Mesenchymal stem cell (in vitro differentiated cells and primary cell): ENCODE measurements at regions not wholly inside any gene's neighbourhood (a gene's known extent, or its start where the extent isn't known, plus 50 kb on each side); places are given as distances from the start of the nearest gene placed in this dataset.
"Not testable (repeated sequence)": the region's sequence is repeated elsewhere in the genome, so short reads cannot be mapped to it uniquely, and the experiment has no call there.

Experiments used
- DNase-seq: peaks from one replicate; pipeline ENCODE4 v3.0.0-alpha.2; 2013
- H2AFZ ChIP-seq: one replicate; pipeline ENCODE4 v1.6.1; 2013; ENCODE audit warnings: low read depth, mild to moderate bottlenecking, control low read depth, inconsistent platforms, low read length, moderate library complexity
- H2AK5ac ChIP-seq: 2 replicates; pipeline ENCODE4 v1.6.1; 2013; ENCODE audit warnings: low read length, moderate library complexity, mild to moderate bottlenecking, inconsistent platforms; ENCODE audit not compliant: severe bottlenecking
- H2BK120ac ChIP-seq: one replicate; pipeline ENCODE4 v1.6.1; 2013; ENCODE audit warnings: low read depth, mild to moderate bottlenecking, inconsistent platforms, low read length, moderate library complexity
- H2BK12ac ChIP-seq, 2 experiments: one replicate each; pipeline ENCODE4 v1.6.1; 2013; ENCODE audit warnings: inconsistent platforms in 2 of 2, low read length in 2 of 2, mild to moderate bottlenecking in 2 of 2, moderate library complexity in 2 of 2, control low read depth in 1 of 2
- H2BK15ac ChIP-seq: one replicate; pipeline ENCODE4 v1.6.1; 2013; ENCODE audit warnings: mild to moderate bottlenecking, low read depth, inconsistent platforms; ENCODE audit not compliant: poor library complexity, severe bottlenecking
- H2BK5ac ChIP-seq: 2 replicates; pipeline ENCODE4 v1.6.1; 2013; ENCODE audit warnings: low read depth, mild to moderate bottlenecking, low read length, control low read depth, inconsistent platforms; ENCODE audit not compliant: poor library complexity, severe bottlenecking
- H3K14ac ChIP-seq, 2 experiments: one replicate each; pipeline ENCODE4 v1.6.1; 2013; ENCODE audit warnings: inconsistent platforms in 2 of 2, low read length in 2 of 2, control low read depth in 1 of 2, mild to moderate bottlenecking in 1 of 2, moderate library complexity in 1 of 2
- H3K18ac ChIP-seq, 2 experiments: one replicate each; pipeline ENCODE4 v1.6.1; 2013; ENCODE audit warnings: inconsistent platforms in 2 of 2, low read length in 2 of 2, control low read depth in 1 of 2, low read depth in 1 of 2, mild to moderate bottlenecking in 1 of 2
- H3K23ac ChIP-seq, 2 experiments: one replicate each; pipeline ENCODE4 v1.6.1; 2013; ENCODE audit warnings: inconsistent platforms in 2 of 2, low read length in 2 of 2, mild to moderate bottlenecking in 2 of 2, moderate library complexity in 2 of 2, control low read depth in 1 of 2
- H3K27ac ChIP-seq: 2 replicates; pipeline ENCODE4 v1.5.1; 2013; ENCODE audit warnings: mild to moderate bottlenecking, moderate library complexity, low read length, control low read depth, inconsistent platforms; ENCODE audit not compliant: poor library complexity, severe bottlenecking
- H3K27me3 ChIP-seq, 2 experiments: 2 replicates each; pipeline versions ENCODE4 v1.6.1 to v1.7.0; 2013; ENCODE audit warnings: low read length in 2 of 2, mild to moderate bottlenecking in 2 of 2, moderate library complexity in 2 of 2, control low read depth in 1 of 2, inconsistent platforms in 1 of 2; ENCODE audit not compliant: control insufficient read depth in 1 of 2, insufficient read depth in 1 of 2
- H3K36me3 ChIP-seq, 2 experiments: 2 replicates each; pipeline versions ENCODE4 v1.6.1 to v1.7.0; 2013; ENCODE audit warnings: low read length in 2 of 2, control low read depth in 1 of 2, inconsistent platforms in 1 of 2, low read depth in 1 of 2, mild to moderate bottlenecking in 1 of 2; ENCODE audit not compliant: insufficient read depth in 2 of 2, control insufficient read depth in 1 of 2
- H3K4ac ChIP-seq, 2 experiments: one replicate each; pipeline ENCODE4 v1.6.1; 2013; ENCODE audit warnings: inconsistent platforms in 2 of 2, low read length in 2 of 2, mild to moderate bottlenecking in 2 of 2, moderate library complexity in 2 of 2, control low read depth in 1 of 2, low read depth in 1 of 2
- H3K4me1 ChIP-seq: 2 replicates; pipeline ENCODE4 v1.6.1; 2013; ENCODE audit warnings: low read depth, low read length, control low read depth; ENCODE audit not compliant: control insufficient read depth, insufficient read depth
- H3K4me2 ChIP-seq: 2 replicates; pipeline ENCODE4 v1.6.1; 2013; ENCODE audit warnings: low read length, mild to moderate bottlenecking, inconsistent platforms; ENCODE audit not compliant: poor library complexity, severe bottlenecking
- H3K4me3 ChIP-seq, 2 experiments: 2 replicates each; pipeline versions ENCODE4 v1.5.1 to v1.7.0; 2013; ENCODE audit warnings: low read length in 2 of 2, mild to moderate bottlenecking in 2 of 2, control low read depth in 1 of 2, low read depth in 1 of 2; ENCODE audit not compliant: insufficient read depth in 1 of 2
- H3K79me1 ChIP-seq: replicated peaks from 2 replicates; pipeline ENCODE4 v1.6.1; 2013; ENCODE audit warnings: mild to moderate bottlenecking, control low read depth, low read length, inconsistent platforms; ENCODE audit not compliant: poor library complexity, severe bottlenecking
- H3K9ac ChIP-seq: 2 replicates; pipeline ENCODE4 v1.7.0; 2013; ENCODE audit warnings: mild to moderate bottlenecking, low read length, moderate library complexity
- H3K9me3 ChIP-seq: 2 replicates; pipeline ENCODE4 v1.7.0; 2013; ENCODE audit warnings: mild to moderate bottlenecking, low read length; ENCODE audit not compliant: control insufficient read depth
- H4K8ac ChIP-seq: one replicate; pipeline ENCODE4 v1.6.1; 2013; ENCODE audit warnings: inconsistent platforms, mild to moderate bottlenecking, low read length, moderate library complexity
- H4K91ac ChIP-seq: one replicate; pipeline ENCODE4 v1.6.1; 2013; ENCODE audit warnings: mild to moderate bottlenecking, low read length, inconsistent platforms
- WGBS: methylation state at CpG from one replicate; pipeline ENCODE4 v1.1.7; 2013; ENCODE audit warnings: mixed read lengths; 5-methylcytosine and 5-hydroxymethylcytosine counted together

DNA sequence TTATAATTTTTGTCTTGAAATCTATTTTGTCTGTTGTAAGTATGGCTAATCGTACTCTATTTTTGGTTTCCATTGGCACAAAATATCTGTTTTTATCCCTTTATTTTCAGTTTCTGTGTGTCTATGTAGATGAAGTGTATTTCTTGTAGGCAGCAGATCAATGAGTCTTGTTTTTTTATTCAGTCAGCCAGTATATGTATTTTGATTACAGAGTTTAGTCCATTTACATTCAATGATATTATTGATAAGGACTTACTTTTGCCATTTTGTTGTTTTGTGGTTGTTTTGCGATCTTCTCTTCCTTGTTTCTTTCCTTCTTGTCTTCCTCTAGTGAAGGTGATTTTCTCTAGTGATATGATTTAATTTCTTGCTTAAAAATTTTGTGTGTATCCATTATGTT lies 336.3 kb upstream of the SPRY2 start:
- no peak for DNase-seq
- Histone ChIP-seq H2BK12ac (no peak overlapping the region), H3K9ac (no peak overlapping the region), H3K36me3 (no peaks in the 10 kb centered on the region), H3K4ac (no peak overlapping the region), H2BK15ac (no peak overlapping the region), H4K8ac (no peak overlapping the region), H3K14ac (no peak overlapping the region), H2AFZ (no peak overlapping the region), H2AK5ac (no peak overlapping the region), H3K18ac (no peak overlapping the region), H3K23ac (no peak overlapping the region), H3K9me3 (peaks cover 38% of the 10 kb centered on the region), H2BK120ac (no peak overlapping the region), H3K4me1 (no peaks in the 10 kb centered on the region), H2BK5ac (no peak overlapping the region), H3K4me2 (no peak overlapping the region), H3K27ac (no peak overlapping the region), H3K27me3 (no peaks in the 10 kb centered on the region), H4K91ac (no peak overlapping the region), H3K79me1 (no peaks in the 10 kb centered on the region), H3K4me3 (no peak overlapping the region)
- WGBS: 80% methylated on average over 1 of the region's 2 CpGs

DNA sequence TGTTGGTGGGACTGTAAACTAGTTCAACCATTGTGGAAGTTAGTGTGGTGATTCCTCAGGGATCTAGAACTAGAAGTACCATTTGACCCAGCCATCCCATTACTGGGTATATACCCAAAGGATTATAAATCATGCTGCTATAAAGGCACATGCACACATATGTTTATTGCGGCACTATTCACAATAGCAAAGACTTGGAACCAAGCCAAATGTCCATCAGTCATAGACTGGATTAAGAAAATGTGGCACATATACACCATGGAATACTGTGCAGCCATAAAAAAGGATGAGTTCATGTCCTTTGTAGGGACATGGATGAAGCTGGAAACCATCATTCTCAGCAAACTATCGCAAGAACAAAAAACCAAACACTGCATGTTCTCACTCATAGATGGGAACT lies 334.5 kb upstream of the SPRY2 start:
- H3K9ac ChIP-seq, H4K91ac ChIP-seq, H2AK5ac ChIP-seq, H2BK120ac ChIP-seq, H3K18ac ChIP-seq, H3K27ac ChIP-seq, H4K8ac ChIP-seq, H2BK5ac ChIP-seq, H3K4ac ChIP-seq, H2AFZ ChIP-seq, H2BK15ac ChIP-seq, H2BK12ac ChIP-seq, H3K27me3 ChIP-seq, DNase-seq, H3K14ac ChIP-seq, H3K79me1 ChIP-seq, H3K4me1 ChIP-seq, H3K4me3 ChIP-seq, H3K4me2 ChIP-seq, H3K23ac ChIP-seq, H3K36me3 ChIP-seq: not testable (repeated sequence)
- H3K9me3 ChIP-seq: peaks cover 45% of the 10 kb centered on the region
- no CpG with 5 or more reads among the region's 2 CpGs for WGBS

DNA sequence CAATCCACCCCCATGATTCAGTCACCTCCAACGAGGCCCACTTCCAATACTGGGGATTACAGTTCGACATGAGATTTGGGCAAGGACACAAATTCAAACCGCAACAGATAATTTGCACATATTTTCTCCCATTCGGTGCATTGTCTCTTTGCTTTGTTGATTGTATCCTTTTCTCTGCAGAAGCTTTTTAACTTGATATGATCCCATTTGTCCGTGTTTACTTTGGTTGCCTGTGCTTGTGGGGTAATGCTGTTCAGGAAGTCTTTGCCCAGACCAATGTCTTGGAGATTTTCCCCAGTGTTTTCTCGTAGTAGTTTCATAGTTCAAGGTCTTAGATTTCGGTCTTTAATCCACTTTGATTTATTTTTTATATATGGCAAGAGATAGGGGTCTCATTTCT lies 330.8 kb upstream of the SPRY2 start:
- Histone ChIP-seq H2AFZ (no peak overlapping the region), H4K91ac (no peak overlapping the region), H3K18ac (no peak overlapping the region), H3K9ac (no peak overlapping the region), H2BK15ac (no peak overlapping the region), H3K79me1 (no peaks in the 10 kb centered on the region), H3K36me3 (no peaks in the 10 kb centered on the region), H3K27ac (no peak overlapping the region), H2BK5ac (no peak overlapping the region), H3K4ac (no peak overlapping the region), H2BK12ac (no peak overlapping the region), H3K4me1 (no peaks in the 10 kb centered on the region), H3K4me3 (no peak overlapping the region), H3K14ac (no peak overlapping the region), H3K9me3 (peaks cover 22% of the 10 kb centered on the region), H4K8ac (no peak overlapping the region), H3K23ac (no peak overlapping the region), H3K27me3 (no peaks in the 10 kb centered on the region), H3K4me2 (no peak overlapping the region), H2AK5ac (no peak overlapping the region), H2BK120ac (no peak overlapping the region)
- DNase-seq: no peak
- WGBS: 81% methylated on average over 6 of the region's 7 CpGs

DNA sequence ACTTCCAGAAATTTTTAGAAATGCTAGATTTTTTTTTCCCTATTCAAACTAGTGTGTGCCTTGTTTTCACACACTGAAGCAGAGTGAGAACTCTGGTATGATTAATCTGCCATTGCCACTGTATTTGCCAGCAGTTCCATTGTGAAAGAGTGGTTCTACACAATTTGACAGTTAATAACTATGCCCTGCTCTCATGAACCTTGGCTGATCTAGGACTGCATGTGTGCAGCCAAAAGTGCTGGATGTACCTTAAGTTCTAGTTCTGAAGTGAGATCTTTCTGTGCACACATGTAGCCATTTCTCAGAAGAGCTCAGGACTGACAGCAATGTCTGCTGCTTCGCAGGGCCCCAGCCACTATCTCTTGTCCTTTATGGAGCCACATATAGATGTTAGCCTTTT lies 328.2 kb upstream of the SPRY2 start:
- WGBS: 100% methylated on average over 1 of the region's 1 CpG

More for the DNA sequence above, 328.2 kb upstream of the SPRY2 start:
- Histone ChIP-seq H2BK15ac (no peak overlapping the region), H3K14ac (no peak overlapping the region), H3K27me3 (no peaks in the 10 kb centered on the region), H3K4me2 (no peak overlapping the region), H2BK12ac (no peak overlapping the region), H3K27ac (no peak overlapping the region), H2BK120ac (no peak overlapping the region), H2AK5ac (no peak overlapping the region), H3K4me1 (no peaks in the 10 kb centered on the region), H2BK5ac (no peak overlapping the region), H2AFZ (no peak overlapping the region), H3K36me3 (no peaks in the 10 kb centered on the region), H3K23ac (no peak overlapping the region), H3K79me1 (no peaks in the 10 kb centered on the region), H3K9ac (no peak overlapping the region), H4K91ac (no peak overlapping the region), H4K8ac (no peak overlapping the region), H3K4me3 (no peak overlapping the region), H3K9me3 (peaks cover 22% of the 10 kb centered on the region), H3K4ac (no peak overlapping the region), H3K18ac (no peak overlapping the region)
- no peak for DNase-seq
